Endodermal cell (in vitro differentiated cells): ENCODE measurements at regions not wholly inside any gene's neighbourhood (a gene's known extent, or its start where the extent isn't known, plus 50 kb on each side); places are given as distances from the start of the nearest gene placed in this dataset.

Source experiments
- DNase-seq: peaks from one replicate; pipeline ENCODE4 v3.0.0-alpha.2; 2017
- H3K27ac ChIP-seq: 2 replicates; pipeline ENCODE4 v1.5.1; 2013; ENCODE audit warnings: mild to moderate bottlenecking, low read depth, low read length, moderate library complexity
- H3K27me3 ChIP-seq: 2 replicates; pipeline ENCODE4 v1.6.1; 2013; ENCODE audit warnings: mild to moderate bottlenecking, low read length, moderate library complexity; ENCODE audit not compliant: insufficient read depth, control insufficient read depth, poor library complexity, severe bottlenecking
- H3K36me3 ChIP-seq: 2 replicates; pipeline ENCODE4 v1.7.0; 2013; ENCODE audit warnings: mild to moderate bottlenecking, low read length, moderate library complexity; ENCODE audit not compliant: control insufficient read depth, insufficient read depth
- H3K4me1 ChIP-seq: one replicate; pipeline ENCODE4 v1.7.0; 2013; ENCODE audit warnings: low read length; ENCODE audit not compliant: control insufficient read depth, insufficient read depth
- H3K4me3 ChIP-seq: 2 replicates; pipeline ENCODE4 v1.5.1; 2013; ENCODE audit warnings: mild to moderate bottlenecking, low read length, moderate library complexity
- H3K9ac ChIP-seq: 2 replicates; pipeline ENCODE4 v1.6.1; 2013; ENCODE audit warnings: mild to moderate bottlenecking, low read length, moderate library complexity; ENCODE audit not compliant: poor library complexity, severe bottlenecking; ENCODE audit errors: extremely low read depth
- H3K9me3 ChIP-seq: 2 replicates; pipeline ENCODE4 v1.6.1; 2013; ENCODE audit warnings: mild to moderate bottlenecking, low read length, moderate library complexity; ENCODE audit not compliant: control insufficient read depth
- H3K27ac Mint-ChIP-seq: 2 replicates; pipeline ENCODE4 v1.8.0; 2020; ENCODE audit warnings: mixed read lengths
- H3K27me3 Mint-ChIP-seq: 2 replicates; pipeline ENCODE4 v1.8.0; 2021; ENCODE audit warnings: mild to moderate bottlenecking, mixed read lengths; ENCODE audit not compliant: insufficient read depth
- H3K36me3 Mint-ChIP-seq: 2 replicates; pipeline ENCODE4 v1.8.0; 2020; ENCODE audit warnings: low read depth, mixed read lengths
- H3K4me1 Mint-ChIP-seq: 2 replicates; pipeline ENCODE4 v1.8.0; 2020; ENCODE audit warnings: mixed read lengths
- H3K4me3 Mint-ChIP-seq: 2 replicates; pipeline ENCODE4 v1.8.0; 2020; ENCODE audit warnings: mild to moderate bottlenecking, moderate library complexity, mixed read lengths
- H3K9me3 Mint-ChIP-seq: 2 replicates; pipeline ENCODE4 v1.8.0; 2020; ENCODE audit warnings: mild to moderate bottlenecking, mixed read lengths
- CTCF ChIP-seq: fragments of 200-600 bp; sonication (generic); conservative IDR thresholded peaks from 2 replicates; pipeline ENCODE4 v1.5.0; 2021; ENCODE audit warnings: antibody characterized with exemption, mild to moderate bottlenecking
- WGBS, 2 experiments: methylation state at CpG; one replicate each; pipeline versions ENCODE4 v1.1.5 to v1.1.7; 2013; ENCODE audit warnings: missing lambda C conversion rate in 2 of 2, mixed read lengths in 1 of 2; ENCODE audit not compliant: insufficient coverage in 1 of 2, insufficient read length in 1 of 2; 5-methylcytosine and 5-hydroxymethylcytosine counted together

DNA sequence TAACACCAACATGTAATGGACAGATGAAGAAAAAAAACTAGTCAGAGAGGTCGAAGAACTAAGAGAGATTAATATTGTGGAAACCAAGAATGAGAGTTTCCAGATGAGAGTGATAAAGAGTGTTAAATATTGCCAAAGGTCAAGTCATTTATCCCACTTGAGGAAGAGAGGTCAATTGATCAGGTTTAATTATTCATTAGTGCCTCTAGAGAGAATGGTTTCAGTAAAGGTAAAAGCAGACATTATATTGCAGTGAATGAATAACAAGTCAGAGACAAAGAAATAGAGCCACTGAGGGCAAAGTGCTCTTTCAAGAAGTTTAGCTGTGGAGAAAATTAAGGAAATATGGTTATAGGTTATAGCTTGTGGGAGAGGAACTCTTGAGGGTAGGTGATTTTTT lies 263.1 kb downstream of the GUCY2F start:
- Mint-ChIP-seq H3K27ac (no peak overlapping the region), H3K9me3 (peaks cover 17% of the 10 kb centered on the region), H3K27me3 (no peaks in the 10 kb centered on the region), H3K36me3 (peaks cover 5% of the 10 kb centered on the region), H3K4me1 (no peaks in the 10 kb centered on the region), H3K4me3 (no peak overlapping the region)
- no peak for DNase-seq
- Histone ChIP-seq H3K4me1 (no peaks in the 10 kb centered on the region), H3K27me3 (no peaks in the 10 kb centered on the region), H3K4me3 (no peak overlapping the region), H3K9me3 (no peaks in the 10 kb centered on the region), H3K27ac (no peak overlapping the region), H3K36me3 (no peaks in the 10 kb centered on the region), H3K9ac (no peak overlapping the region)
- TF ChIP-seq CTCF, result no peak
- 0% methylated on average over 1 of the region's 1 CpG; no CpG with 5 or more reads in 1 of the 2 experiments for WGBS, 2 experiments

DNA sequence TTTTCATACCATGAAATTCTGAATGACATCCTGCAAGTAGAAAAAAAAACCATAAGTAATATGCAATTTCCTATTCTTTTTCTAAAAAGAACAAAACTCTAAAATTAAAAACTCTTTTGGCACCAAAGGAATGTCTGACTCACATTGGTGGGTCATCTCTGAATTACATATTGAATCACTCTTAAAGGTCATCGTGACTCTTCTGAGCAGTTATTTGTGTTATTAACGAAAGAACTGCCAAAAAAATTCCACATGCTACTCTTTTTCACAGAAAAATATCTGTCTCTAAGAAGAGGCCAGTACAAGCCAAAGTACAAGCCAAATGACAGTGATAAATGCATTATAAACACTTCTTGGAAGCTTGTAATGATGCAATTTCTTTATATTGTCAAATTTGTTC lies 282.2 kb downstream of the GUCY2F start:
- Histone ChIP-seq H3K9me3 (no peaks in the 10 kb centered on the region), H3K27me3 (no peaks in the 10 kb centered on the region), H3K4me3 (no peak overlapping the region), H3K36me3 (no peaks in the 10 kb centered on the region), H3K27ac (no peak overlapping the region), H3K4me1 (no peaks in the 10 kb centered on the region), H3K9ac (no peak overlapping the region)
- TF ChIP-seq CTCF, result no peak
- no peaks in the 10 kb centered on the region for H3K27me3 Mint-ChIP-seq
- no peak overlapping the region for H3K4me3 Mint-ChIP-seq
- whole genome bisulfite sequencing, 2 experiments, result 96 to 100% methylated on average over 1 to 2 of the region's 2 CpGs
- H3K4me1 Mint-ChIP-seq, result peaks cover 6% of the 10 kb centered on the region
- H3K9me3 Mint-ChIP-seq, result peaks cover 38% of the 10 kb centered on the region
- H3K36me3 Mint-ChIP-seq, result peaks cover 11% of the 10 kb centered on the region
- no peak overlapping the region for H3K27ac Mint-ChIP-seq
- no peak for DNase-seq

- WGBS, 2 experiments, result 100% methylated on average over 1 of the region's 1 CpG; no CpG with 5 or more reads in 1 of the 2 experiments
- H3K4me3 ChIP-seq, result no peak overlapping the region
- peaks cover 10% of the 10 kb centered on the region for H3K36me3 Mint-ChIP-seq
- no peaks in the 10 kb centered on the region for H3K4me1 ChIP-seq
- no peak overlapping the region for H3K27ac Mint-ChIP-seq
- no peak for DNase-seq
- H3K4me3 Mint-ChIP-seq, result no peak overlapping the region
- H3K9me3 ChIP-seq, result no peaks in the 10 kb centered on the region
- no peaks in the 10 kb centered on the region for H3K27me3 Mint-ChIP-seq
- H3K4me1 Mint-ChIP-seq, result peaks cover 14% of the 10 kb centered on the region
- no peak for TF ChIP-seq CTCF
- H3K27me3 ChIP-seq, result no peaks in the 10 kb centered on the region
- peaks cover 20% of the 10 kb centered on the region for H3K9me3 Mint-ChIP-seq
- no peaks in the 10 kb centered on the region for H3K36me3 ChIP-seq
- H3K9ac ChIP-seq, result no peak overlapping the region
- no peak overlapping the region for H3K27ac ChIP-seq
Measured at GRCh38 chrX:109190542-109190941, 291.3 kb downstream of the GUCY2F start.
